ENCODE measurements at regions not wholly inside any gene's neighbourhood (a gene's known extent, or its start where the extent isn't known, plus 50 kb on each side); places are given as distances from the start of the nearest gene placed in this dataset.

GRCh38 chr6:51337277-51337676, 518.6 kb downstream of the TFAP2B start:
- TF ChIP-seq CTCF (IDR thresholded peaks at IDR 0.05) (no peak), POLR2AphosphoS5 (IDR thresholded peaks at IDR 0.05) (no peak), POLR2A (IDR thresholded peaks at IDR 0.05) (no peak), EP300 (IDR thresholded peaks at IDR 0.05) (no peak)

Data from stomach (tissue), 4 donors.